ENCODE measurements at regions not wholly inside any gene's neighbourhood (a gene's known extent, or its start where the extent isn't known, plus 50 kb on each side); places are given as distances from the start of the nearest gene placed in this dataset.

GRCh38 chr6:80605165-80605989 lies 498.9 kb downstream of the BCKDHB start:
- no peaks in the 10 kb centered on the region for H4K20me1 ChIP-seq (ENCODE audit: insufficient read depth, low read length)
- no peaks in the 10 kb centered on the region for H3K9me3 ChIP-seq (ENCODE audit: low read length)
- H3K9me2 ChIP-seq (ENCODE audit: low read depth, low read length): no peaks in the 10 kb centered on the region
- H3K4me1 ChIP-seq (ENCODE audit: insufficient read depth, low read length, severe bottlenecking): no peaks in the 10 kb centered on the region
- H3K4me2 ChIP-seq (ENCODE audit: low read length): no peak overlapping the region
- no peak overlapping the region for H3K27ac ChIP-seq (ENCODE audit: low read depth, low read length, poor library complexity, severe bottlenecking)
- H3K79me2 ChIP-seq (ENCODE audit: insufficient read depth, low read length): no peaks in the 10 kb centered on the region
- no peak overlapping the region for H3K4me3 ChIP-seq (ENCODE audit: low read depth, low read length, poor library complexity, severe bottlenecking)
- no peak overlapping the region for H3K9ac ChIP-seq (ENCODE audit: low read length)
- H3K36me3 ChIP-seq (ENCODE audit: insufficient read depth, low read length): no peaks in the 10 kb centered on the region
- no peaks in the 10 kb centered on the region for H3F3A ChIP-seq (ENCODE audit: insufficient read depth, low read length)
- TF ChIP-seq EZH2 (IDR thresholded peaks at IDR 0.05; ENCODE audit: borderline replicate concordance, low read length) (no peak), CTCF (IDR thresholded peaks at IDR 0.05; ENCODE audit: low read length) (peak; percentile 60)
- no peak overlapping the region for H2AFZ ChIP-seq (ENCODE audit: low read length)
- H3K27me3 ChIP-seq (ENCODE audit: insufficient read depth, low read length): no peaks in the 10 kb centered on the region

- Histone ChIP-seq H4K20me1 (ENCODE audit: insufficient read depth, low read length) (no peaks in the 10 kb centered on the region), H3K79me2 (ENCODE audit: insufficient read depth, low read length) (no peaks in the 10 kb centered on the region), H3K9me3 (ENCODE audit: low read length) (no peaks in the 10 kb centered on the region), H3K9me2 (ENCODE audit: low read depth, low read length) (no peaks in the 10 kb centered on the region), H2AFZ (ENCODE audit: low read length) (no peak overlapping the region), H3K4me1 (ENCODE audit: insufficient read depth, low read length, severe bottlenecking) (no peaks in the 10 kb centered on the region), H3K27ac (ENCODE audit: low read depth, low read length, poor library complexity, severe bottlenecking) (no peak overlapping the region), H3K4me3 (ENCODE audit: low read depth, low read length, poor library complexity, severe bottlenecking) (no peak overlapping the region), H3K36me3 (ENCODE audit: insufficient read depth, low read length) (no peaks in the 10 kb centered on the region), H3F3A (ENCODE audit: insufficient read depth, low read length) (no peaks in the 10 kb centered on the region), H3K27me3 (ENCODE audit: insufficient read depth, low read length) (no peaks in the 10 kb centered on the region), H3K9ac (ENCODE audit: low read length) (no peak overlapping the region), H3K4me2 (ENCODE audit: low read length) (no peak overlapping the region)
- no peak for TF ChIP-seq CTCF (IDR thresholded peaks at IDR 0.05; ENCODE audit: low read length)
- no peak for TF ChIP-seq EZH2 (IDR thresholded peaks at IDR 0.05; ENCODE audit: borderline replicate concordance, low read length)
Measured at GRCh38 chr6:80603679-80604078, 497.2 kb downstream of the BCKDHB start.

- no peak overlapping the region for H3K4me2 ChIP-seq (ENCODE audit: low read length)
- H3K36me3 ChIP-seq (ENCODE audit: insufficient read depth, low read length): no peaks in the 10 kb centered on the region
- H3K4me1 ChIP-seq (ENCODE audit: insufficient read depth, low read length, severe bottlenecking): no peaks in the 10 kb centered on the region
- no peak overlapping the region for H3K9ac ChIP-seq (ENCODE audit: low read length)
- no peak overlapping the region for H3K4me3 ChIP-seq (ENCODE audit: low read depth, low read length, poor library complexity, severe bottlenecking)
- no peaks in the 10 kb centered on the region for H3K9me3 ChIP-seq (ENCODE audit: low read length)
- no peak overlapping the region for H2AFZ ChIP-seq (ENCODE audit: low read length)
- no peaks in the 10 kb centered on the region for H3K9me2 ChIP-seq (ENCODE audit: low read depth, low read length)
- no peak for TF ChIP-seq EZH2 (IDR thresholded peaks at IDR 0.05; ENCODE audit: borderline replicate concordance, low read length)
- TF ChIP-seq CTCF (IDR thresholded peaks at IDR 0.05; ENCODE audit: low read length): no peak
- H3K27ac ChIP-seq (ENCODE audit: low read depth, low read length, poor library complexity, severe bottlenecking): no peak overlapping the region
- H3F3A ChIP-seq (ENCODE audit: insufficient read depth, low read length): no peaks in the 10 kb centered on the region
- H3K79me2 ChIP-seq (ENCODE audit: insufficient read depth, low read length): no peaks in the 10 kb centered on the region
- H4K20me1 ChIP-seq (ENCODE audit: insufficient read depth, low read length): no peaks in the 10 kb centered on the region
- no peaks in the 10 kb centered on the region for H3K27me3 ChIP-seq (ENCODE audit: insufficient read depth, low read length)
Measured at GRCh38 chr6:80594461-80594860, 488.0 kb downstream of the BCKDHB start.

Measured in OCI-LY1 (cell line).